Epidermal melanocyte (primary cell): ENCODE measurements at regions not wholly inside any gene's neighbourhood (a gene's known extent, or its start where the extent isn't known, plus 50 kb on each side); places are given as distances from the start of the nearest gene placed in this dataset.

ENCODE experiments used
- DNase-seq: peaks from one replicate; pipeline ENCODE4 v3.0.0; 2011; ENCODE audit warnings: low spot score; ENCODE audit not compliant: insufficient read length

GRCh38 chr5:2658447-2658846 is 93.0 kb downstream of the IRX2 start:
- no peak for DNase-seq

- no peak for DNase-seq
Observed at GRCh38 chr5:2657151-2657550, 94.3 kb downstream of the IRX2 start.

- DNase-seq: no peak
Observed at GRCh38 chr5:2656206-2656605, 95.3 kb downstream of the IRX2 start.

- DNase-seq: no peak
Observed at GRCh38 chr5:2653991-2654390, 97.5 kb downstream of the IRX2 start.

DNA sequence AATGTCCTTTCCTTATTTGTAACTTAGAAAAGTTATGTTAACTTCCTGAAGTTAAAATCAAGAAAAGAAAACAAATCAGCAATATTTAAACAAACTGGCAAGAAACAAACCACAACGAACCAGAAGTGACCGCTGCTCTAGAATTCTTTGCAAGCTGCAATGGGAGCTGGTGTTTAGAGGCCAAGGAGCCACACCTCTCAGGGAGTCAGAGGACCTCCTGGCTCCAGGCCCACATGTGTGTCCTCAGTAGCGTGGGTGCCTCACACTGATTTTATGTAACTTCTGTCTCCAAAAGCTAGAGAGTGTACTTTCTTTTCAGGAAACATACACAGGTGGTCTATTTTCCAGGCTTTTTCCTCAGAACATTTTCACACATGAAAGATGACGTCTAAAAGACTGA is 100.4 kb downstream of the IRX2 start:
- DNase-seq: no peak

- DNase-seq: no peak
Observed at GRCh38 chr5:2642684-2643345, 108.7 kb downstream of the IRX2 start.

DNA sequence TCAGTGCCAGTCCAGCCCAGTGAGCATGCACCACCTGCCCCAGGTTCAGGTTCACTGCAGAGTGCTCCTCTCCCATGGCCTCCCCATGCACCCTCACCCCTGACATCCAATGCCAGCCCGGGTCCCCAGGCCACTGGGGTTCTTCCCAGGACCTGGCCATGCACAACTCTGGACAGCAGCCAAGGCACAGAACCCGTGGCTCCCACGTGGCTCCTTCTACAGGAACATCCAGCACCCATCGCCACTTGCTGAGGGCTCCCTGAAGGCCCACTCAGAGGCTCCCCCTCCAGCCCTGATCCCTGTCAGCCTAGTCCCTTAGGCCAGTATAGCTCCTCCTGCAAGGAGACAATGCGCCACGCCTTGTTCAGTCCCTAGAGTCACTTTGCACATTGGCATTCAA is 110.8 kb downstream of the IRX2 start:
- DNase-seq: no peak

GRCh38 chr5:2639425-2639824 is 112.1 kb downstream of the IRX2 start:
- no peak for DNase-seq

DNA sequence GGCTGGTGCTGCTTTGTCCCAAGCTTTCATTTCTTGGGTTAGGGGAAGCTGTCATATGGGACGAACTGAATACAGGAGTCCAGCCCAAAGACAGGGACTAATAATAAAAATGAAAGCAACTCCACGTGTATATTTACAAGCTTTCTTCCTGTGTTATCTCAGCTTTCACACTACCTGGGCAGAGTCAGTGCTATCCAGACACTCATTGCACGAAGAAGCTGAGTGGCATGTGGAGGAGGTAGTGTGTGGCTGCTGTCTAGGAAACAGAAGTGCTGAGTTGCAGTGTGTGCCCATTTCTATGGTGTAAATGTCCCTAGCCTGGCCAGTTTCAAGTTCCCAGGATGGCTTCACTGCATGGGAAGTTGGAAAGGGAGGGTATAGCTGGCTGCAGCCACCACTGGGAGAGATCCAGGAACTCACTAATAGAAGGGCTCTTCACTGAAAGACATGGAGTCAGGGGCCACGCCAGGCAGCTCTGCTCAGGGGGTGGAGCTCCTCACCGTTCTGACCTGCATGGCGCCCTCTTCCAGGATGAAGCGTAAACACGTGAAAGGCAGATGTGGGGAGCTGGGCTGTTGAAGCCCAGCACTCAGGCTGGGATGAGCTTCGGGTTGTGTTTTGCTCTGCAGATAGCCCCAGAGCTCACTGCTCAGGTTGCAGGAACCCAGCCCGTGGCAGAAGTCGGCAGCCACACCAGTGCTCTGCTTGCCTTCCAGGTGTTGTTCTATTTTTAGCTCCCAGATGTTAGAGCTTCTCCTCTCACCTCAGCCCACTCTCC is 116.9 kb downstream of the IRX2 start:
- DNase-seq: no peak

DNA sequence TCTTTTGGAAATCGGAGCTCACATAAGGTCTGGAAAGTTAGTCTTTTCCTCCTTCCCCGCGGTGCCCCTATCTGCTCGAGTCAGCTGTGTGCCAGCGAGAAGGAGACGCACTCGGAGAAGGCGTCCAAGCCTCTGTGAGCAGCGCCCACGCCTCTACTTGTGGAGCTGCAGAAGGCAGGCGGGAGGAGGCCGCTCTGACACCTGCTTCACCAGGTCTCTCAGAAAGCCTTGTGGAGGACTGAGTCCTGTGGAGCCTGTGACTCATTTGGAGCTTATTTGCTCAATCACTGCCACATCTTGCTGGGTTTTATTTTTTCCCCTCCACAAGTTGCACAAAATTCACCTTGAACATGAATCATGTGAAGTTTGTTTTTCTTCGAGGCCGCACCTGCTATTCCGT is 117.5 kb downstream of the IRX2 start:
- DNase-seq: no peak

DNA sequence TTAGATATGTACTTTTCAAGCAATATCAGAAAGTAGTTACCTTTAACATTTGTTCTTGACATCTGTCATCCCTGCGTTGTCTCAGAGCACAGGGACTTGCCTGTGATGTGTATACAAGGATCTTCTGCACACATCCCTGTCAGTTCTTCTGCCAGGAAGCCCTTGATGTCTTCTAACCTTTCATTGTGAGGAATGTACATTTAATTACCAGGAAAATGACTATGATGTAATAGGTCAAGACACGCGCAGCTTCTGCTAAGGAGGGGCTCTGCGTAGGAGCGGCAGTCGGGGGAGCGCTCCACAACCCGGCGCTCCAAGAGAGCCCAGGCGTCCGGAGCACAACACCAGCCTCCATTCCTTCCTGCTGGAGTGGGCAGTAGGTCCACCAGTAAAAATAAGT is 119.7 kb downstream of the IRX2 start:
- DNase-seq: no peak

DNA sequence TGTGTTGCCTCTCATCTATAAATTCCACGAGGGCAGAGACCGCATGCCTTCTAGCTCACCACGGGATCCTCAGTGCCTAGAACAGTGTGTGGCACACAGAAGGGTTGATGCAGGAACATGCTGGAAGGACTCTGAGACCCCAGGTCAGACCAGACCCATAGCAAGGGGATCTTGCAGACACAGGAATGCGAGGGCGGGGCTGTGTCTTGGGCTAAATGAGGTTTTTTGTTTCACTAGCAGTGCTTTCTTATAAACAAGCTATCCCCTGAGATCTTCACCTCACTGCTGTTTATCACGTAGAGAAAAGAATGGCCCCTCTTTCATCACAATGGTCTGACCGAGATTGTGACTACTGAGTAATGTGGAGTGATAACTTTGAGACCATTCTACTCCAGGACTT is 122.4 kb downstream of the IRX2 start:
- DNase-seq: no peak

- DNase-seq: no peak
Observed at GRCh38 chr5:2627867-2628266, 123.6 kb downstream of the IRX2 start.

- no peak for DNase-seq
Observed at GRCh38 chr5:2626572-2626971, 124.9 kb downstream of the IRX2 start.

DNA sequence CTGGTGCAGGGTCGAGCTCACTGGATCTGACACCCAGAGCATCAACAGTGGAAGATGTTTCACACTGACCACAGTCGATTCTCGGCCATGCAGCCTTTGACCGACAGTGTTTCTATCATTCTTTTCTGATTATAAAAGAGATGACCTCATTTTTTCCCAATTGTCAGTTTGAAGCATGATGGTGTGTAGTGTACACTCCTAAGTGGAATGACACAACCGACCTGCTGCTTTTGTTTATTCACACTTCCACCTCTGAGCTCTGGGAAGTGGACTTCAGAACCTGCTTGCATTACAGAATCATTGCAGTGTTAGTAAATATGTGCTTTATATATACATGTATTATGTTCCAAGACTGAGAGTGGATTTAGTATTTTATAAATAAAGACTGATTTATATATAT is 128.6 kb downstream of the IRX2 start:
- no peak for DNase-seq

DNA sequence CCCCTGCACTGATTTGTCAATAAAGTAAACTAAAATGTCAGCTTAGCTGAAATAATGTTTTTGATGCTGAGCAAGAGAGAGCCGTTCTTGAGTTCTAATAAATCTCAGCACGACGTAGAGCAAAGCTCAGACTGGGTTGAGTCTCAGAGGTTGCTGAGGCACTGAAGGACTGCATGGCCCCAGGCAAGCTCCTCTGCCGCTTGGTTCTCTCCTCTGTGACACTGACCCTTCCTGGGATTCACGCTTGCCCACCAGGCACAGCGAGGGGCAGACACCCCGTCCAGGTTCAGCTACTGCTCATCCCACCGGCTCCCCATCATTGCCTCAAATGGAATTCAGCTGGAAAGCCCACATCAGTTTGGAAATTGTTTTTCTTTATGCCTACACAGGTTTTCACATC is 129.8 kb downstream of the IRX2 start:
- no peak for DNase-seq

DNA sequence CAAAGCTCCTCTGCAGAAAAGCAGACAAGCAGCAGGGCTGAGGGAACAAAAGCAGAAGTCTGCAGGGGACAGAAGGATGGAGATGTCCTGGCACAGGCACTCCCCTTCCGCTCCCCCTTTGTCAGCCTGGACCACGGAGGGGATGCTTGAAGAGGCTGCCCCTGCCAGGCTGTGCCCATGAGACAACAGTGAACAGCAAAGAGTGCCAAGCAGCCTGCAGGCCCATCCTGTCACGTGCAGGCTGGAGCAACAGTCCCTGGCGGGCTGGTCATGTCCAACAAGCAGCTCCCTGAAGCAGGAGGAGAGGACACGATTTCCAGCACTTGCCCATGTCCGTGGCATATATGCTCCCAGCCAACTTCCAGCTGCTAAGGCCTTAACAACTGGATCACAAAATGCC is 132.3 kb downstream of the IRX2 start:
- DNase-seq: no peak

GRCh38 chr5:2617461-2617860 is 134.0 kb downstream of the IRX2 start:
- DNase-seq: no peak

DNA sequence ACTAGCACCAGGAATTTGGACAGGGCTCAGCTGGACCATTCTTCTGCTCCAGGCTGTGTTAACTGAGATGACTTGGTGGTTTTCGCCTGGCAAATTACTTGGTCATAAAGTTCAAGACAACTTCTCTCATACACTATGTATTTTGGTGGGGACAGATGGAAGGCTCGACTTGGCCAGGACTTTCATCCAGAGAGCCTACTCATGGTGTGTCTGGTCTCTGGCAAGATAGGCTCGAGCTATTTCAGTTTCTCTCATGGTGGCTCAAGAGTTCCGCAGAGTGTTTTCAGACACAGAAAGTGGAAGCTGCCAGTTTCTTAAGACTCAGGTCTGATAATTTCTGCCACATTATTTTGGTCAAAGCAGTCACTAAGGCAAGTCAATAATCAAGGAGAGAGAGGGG is 135.6 kb downstream of the IRX2 start:
- no peak for DNase-seq

DNA sequence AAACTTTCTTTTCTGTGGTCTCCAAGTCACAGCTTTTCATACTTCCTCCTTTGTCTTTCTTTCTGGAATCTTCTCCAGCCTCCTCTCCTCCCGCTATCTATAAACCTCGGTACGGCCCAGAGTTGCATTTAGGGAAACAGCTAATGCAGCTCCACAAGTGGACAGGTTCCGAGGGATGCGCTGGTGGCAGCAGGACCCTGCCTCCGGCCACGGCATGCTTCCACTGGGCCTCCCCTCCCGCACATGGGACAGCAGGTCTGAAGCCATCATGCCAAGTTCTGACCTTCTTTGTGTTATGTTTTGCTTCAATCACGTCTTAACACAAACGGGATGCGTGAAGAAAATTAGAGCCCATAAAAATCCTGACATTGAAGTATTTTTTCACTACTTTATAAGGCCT is 136.9 kb downstream of the IRX2 start:
- DNase-seq: no peak

GRCh38 chr5:2611659-2612058 is 139.8 kb downstream of the IRX2 start:
- no peak for DNase-seq

DNA sequence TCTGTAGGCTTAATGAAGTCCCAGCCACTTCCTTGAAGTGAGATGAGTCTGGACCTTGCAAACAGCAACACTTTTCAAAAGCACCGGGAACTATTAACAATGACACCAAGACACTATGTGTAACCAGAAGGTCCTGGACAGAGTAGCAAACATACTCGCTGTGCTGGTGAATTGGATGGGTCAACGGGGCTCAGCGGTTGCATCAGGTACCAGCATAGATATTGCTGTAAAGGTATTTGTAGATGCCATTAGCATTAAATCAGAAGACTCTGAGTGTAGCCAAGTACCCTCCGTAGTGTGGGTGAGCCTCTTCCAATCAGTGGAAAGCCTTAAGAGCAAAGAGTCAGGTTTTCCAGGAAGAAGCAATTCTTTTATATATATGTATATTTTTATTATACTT is 140.5 kb downstream of the IRX2 start:
- no peak for DNase-seq

DNA sequence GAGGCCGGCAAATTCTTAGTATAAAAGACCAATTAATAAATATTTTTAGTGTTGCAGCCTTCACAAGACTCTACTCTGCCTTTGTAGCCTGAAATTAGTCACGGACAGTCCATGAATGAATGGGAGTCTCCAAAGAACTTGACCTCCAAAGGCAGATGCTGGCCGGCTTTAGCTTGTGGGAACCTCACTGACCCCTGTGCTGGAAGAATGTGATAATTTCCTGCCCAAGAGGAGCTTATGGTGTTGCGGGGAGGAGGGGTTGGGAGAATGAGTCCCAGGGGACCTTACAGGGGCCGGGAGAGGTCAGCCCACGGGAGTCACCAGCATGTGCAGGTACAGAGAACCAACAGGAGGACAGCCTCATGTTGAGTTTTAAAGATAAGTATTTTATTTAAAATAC is 143.1 kb downstream of the IRX2 start:
- no peak for DNase-seq
